ENCODE measurements at regions not wholly inside any gene's neighbourhood (a gene's known extent, or its start where the extent isn't known, plus 50 kb on each side); places are given as distances from the start of the nearest gene placed in this dataset.
"Not testable (repeated sequence)": the region's sequence is repeated elsewhere in the genome, so short reads cannot be mapped to it uniquely, and the experiment has no call there.

DNA sequence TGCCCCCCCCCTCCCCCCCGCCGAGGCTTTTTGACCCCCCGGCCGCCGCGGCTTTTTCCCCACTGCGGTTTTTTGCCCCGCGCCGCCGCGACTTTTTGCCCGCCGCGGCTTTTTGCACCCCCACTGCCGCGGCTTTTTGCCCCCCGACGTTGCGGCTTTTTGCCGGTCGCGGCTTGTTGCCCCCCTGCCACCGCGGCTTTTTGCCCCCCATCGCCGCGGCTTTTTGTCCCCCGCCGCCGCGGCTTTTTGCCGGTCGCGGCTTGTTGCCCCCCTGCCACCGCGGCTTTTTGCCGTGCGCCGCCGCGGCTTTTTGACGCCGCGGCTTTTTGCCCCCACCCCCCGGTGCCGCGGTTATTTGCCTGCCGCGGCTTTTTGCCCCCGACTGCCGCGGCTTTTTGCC, 395.4 kb downstream of the ZNF33B start:
- TF ChIP-seq, protein P1, sequence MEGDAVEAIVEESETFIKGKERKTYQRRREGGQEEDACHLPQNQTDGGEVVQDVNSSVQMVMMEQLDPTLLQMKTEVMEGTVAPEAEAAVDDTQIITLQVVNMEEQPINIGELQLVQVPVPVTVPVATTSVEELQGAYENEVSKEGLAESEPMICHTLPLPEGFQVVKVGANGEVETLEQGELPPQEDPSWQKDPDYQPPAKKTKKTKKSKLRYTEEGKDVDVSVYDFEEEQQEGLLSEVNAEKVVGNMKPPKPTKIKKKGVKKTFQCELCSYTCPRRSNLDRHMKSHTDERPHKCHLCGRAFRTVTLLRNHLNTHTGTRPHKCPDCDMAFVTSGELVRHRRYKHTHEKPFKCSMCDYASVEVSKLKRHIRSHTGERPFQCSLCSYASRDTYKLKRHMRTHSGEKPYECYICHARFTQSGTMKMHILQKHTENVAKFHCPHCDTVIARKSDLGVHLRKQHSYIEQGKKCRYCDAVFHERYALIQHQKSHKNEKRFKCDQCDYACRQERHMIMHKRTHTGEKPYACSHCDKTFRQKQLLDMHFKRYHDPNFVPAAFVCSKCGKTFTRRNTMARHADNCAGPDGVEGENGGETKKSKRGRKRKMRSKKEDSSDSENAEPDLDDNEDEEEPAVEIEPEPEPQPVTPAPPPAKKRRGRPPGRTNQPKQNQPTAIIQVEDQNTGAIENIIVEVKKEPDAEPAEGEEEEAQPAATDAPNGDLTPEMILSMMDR (IDR thresholded peaks at IDR 0.05), result not testable (repeated sequence)
- TF ChIP-seq EZH2 (IDR thresholded peaks at IDR 0.05; ENCODE audit: borderline replicate concordance, insufficient read depth, low read depth, low read length, poor library complexity, severe bottlenecking), result not testable (repeated sequence)

All from B cell (primary cell).